B cell (primary cell): ENCODE measurements at regions not wholly inside any gene's neighbourhood (a gene's known extent, or its start where the extent isn't known, plus 50 kb on each side); places are given as distances from the start of the nearest gene placed in this dataset.

ENCODE experiments used
- CTCF ChIP-seq: fragments of 200-600 bp; IDR thresholded peaks from one replicate; pipeline ENCODE4 v1.8.0; 2022; ENCODE audit warnings: antibody characterized with exemption, mild to moderate bottlenecking
- EZH2 ChIP-seq: IDR thresholded peaks from 2 replicates; pipeline ENCODE4 v1.6.1; 2012; ENCODE audit warnings: borderline replicate concordance, low read depth, mild to moderate bottlenecking, moderate library complexity, low read length; ENCODE audit not compliant: insufficient read depth, poor library complexity, severe bottlenecking

GRCh38 chr4:77352192-77352591, 195.2 kb downstream of the CCNG2 start:
- TF ChIP-seq CTCF (no peak), EZH2 (no peak)
